ENCODE measurements at regions not wholly inside any gene's neighbourhood (a gene's known extent, or its start where the extent isn't known, plus 50 kb on each side); places are given as distances from the start of the nearest gene placed in this dataset.
"Not testable (repeated sequence)": the region's sequence is repeated elsewhere in the genome, so short reads cannot be mapped to it uniquely, and the experiment has no call there.

DNA sequence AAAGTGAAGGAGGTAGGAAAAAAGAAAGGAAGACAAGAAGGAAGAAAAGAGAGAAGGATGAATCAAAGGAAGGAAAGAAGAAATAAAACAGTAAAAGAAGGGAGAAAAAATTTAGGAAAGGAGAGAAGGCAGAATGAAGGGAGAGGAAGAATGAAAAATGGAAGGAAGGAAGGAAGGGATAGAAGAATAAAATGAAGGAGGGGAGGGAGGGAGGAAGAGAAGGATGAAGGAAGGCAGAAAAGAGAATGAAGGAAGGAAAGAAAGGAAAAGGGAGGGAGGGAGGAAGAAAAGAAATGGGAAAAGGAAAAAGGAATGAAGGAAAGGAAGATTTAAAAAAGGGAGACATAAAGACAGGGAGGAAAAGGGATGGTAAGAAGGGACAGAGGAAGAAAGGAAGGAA lies 393.7 kb upstream of the GRM7 start:
- no peak overlapping the region for H3K9ac ChIP-seq (ENCODE audit: low read length)

GRCh38 chr3:6468589-6468988 lies 392.3 kb upstream of the GRM7 start:
- Histone ChIP-seq H3K27ac (ENCODE audit: low read depth, low read length) (no peak overlapping the region), H3F3A (ENCODE audit: insufficient read depth) (no peaks in the 10 kb centered on the region), H3K27me3 (ENCODE audit: low read length) (no peaks in the 10 kb centered on the region), H3K9me3 (ENCODE audit: insufficient read depth, low read length) (no peaks in the 10 kb centered on the region), H2AFZ (ENCODE audit: low read depth, low read length, severe bottlenecking) (no peak overlapping the region), H3K36me3 (ENCODE audit: low read length) (no peaks in the 10 kb centered on the region), H4K20me1 (ENCODE audit: low read depth, low read length) (no peaks in the 10 kb centered on the region), H3K4me2 (ENCODE audit: low read depth, low read length, poor library complexity, severe bottlenecking) (no peak overlapping the region), H3K4me3 (ENCODE audit: insufficient read depth, low read length, poor library complexity, severe bottlenecking) (no peak overlapping the region), H3K79me2 (ENCODE audit: insufficient read depth, low read length) (no peaks in the 10 kb centered on the region), H3K9ac (ENCODE audit: low read length) (no peak overlapping the region), H3K9me2 (replicated peaks; ENCODE audit: insufficient read depth, low read length) (no peaks in the 10 kb centered on the region)
- TF ChIP-seq, protein P1, sequence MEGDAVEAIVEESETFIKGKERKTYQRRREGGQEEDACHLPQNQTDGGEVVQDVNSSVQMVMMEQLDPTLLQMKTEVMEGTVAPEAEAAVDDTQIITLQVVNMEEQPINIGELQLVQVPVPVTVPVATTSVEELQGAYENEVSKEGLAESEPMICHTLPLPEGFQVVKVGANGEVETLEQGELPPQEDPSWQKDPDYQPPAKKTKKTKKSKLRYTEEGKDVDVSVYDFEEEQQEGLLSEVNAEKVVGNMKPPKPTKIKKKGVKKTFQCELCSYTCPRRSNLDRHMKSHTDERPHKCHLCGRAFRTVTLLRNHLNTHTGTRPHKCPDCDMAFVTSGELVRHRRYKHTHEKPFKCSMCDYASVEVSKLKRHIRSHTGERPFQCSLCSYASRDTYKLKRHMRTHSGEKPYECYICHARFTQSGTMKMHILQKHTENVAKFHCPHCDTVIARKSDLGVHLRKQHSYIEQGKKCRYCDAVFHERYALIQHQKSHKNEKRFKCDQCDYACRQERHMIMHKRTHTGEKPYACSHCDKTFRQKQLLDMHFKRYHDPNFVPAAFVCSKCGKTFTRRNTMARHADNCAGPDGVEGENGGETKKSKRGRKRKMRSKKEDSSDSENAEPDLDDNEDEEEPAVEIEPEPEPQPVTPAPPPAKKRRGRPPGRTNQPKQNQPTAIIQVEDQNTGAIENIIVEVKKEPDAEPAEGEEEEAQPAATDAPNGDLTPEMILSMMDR (IDR thresholded peaks at IDR 0.05; ENCODE audit: insufficient read depth, low read length, poor library complexity, severe bottlenecking) = no peak
- TF ChIP-seq EZH2phosphoT487 (conservative IDR thresholded peaks at IDR 0.05; ENCODE audit: low read length) = no peak

More for the DNA sequence above, 393.7 kb upstream of the GRM7 start:
- no peaks in the 10 kb centered on the region for H3F3A ChIP-seq (ENCODE audit: insufficient read depth)
- no peak overlapping the region for H3K27ac ChIP-seq (ENCODE audit: low read depth, low read length)
- no peaks in the 10 kb centered on the region for H3K79me2 ChIP-seq (ENCODE audit: insufficient read depth, low read length)
- H3K4me3 ChIP-seq (ENCODE audit: insufficient read depth, low read length, poor library complexity, severe bottlenecking) = no peak overlapping the region
- no peaks in the 10 kb centered on the region for H3K36me3 ChIP-seq (ENCODE audit: low read length)
- no peaks in the 10 kb centered on the region for H4K20me1 ChIP-seq (ENCODE audit: low read depth, low read length)
- no peaks in the 10 kb centered on the region for H3K27me3 ChIP-seq (ENCODE audit: low read length)
- no peak for TF ChIP-seq EZH2phosphoT487 (conservative IDR thresholded peaks at IDR 0.05; ENCODE audit: low read length)
- TF ChIP-seq, protein P1 (IDR thresholded peaks at IDR 0.05; ENCODE audit: insufficient read depth, low read length, poor library complexity, severe bottlenecking) = no peak
- no peak overlapping the region for H3K4me2 ChIP-seq (ENCODE audit: low read depth, low read length, poor library complexity, severe bottlenecking)
- H2AFZ ChIP-seq (ENCODE audit: low read depth, low read length, severe bottlenecking) = no peak overlapping the region
- no peaks in the 10 kb centered on the region for H3K9me2 ChIP-seq (replicated peaks; ENCODE audit: insufficient read depth, low read length)
- H3K9me3 ChIP-seq (ENCODE audit: insufficient read depth, low read length) = no peaks in the 10 kb centered on the region

DNA sequence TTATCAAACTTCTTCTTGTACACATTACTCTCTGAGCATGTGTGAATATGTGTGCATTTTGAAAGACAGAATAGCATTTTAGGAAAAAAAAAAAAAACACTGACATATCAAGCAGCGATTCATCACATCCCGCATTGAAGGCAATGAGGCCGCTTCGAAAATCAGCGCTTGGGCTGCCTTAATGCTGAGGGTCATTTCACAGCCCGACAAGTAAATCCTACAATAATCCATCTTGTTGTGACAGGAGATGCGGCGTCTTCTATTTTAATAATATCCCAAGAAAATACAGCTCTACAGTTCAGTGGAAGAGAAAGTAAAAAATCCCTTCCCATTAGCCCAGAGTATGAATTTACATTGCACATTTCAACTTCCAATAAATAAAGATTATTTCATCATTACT lies 389.2 kb upstream of the GRM7 start:
- TF ChIP-seq EZH2phosphoT487 (conservative IDR thresholded peaks at IDR 0.05; ENCODE audit: low read length) = no peak
- TF ChIP-seq, protein P1 (IDR thresholded peaks at IDR 0.05; ENCODE audit: insufficient read depth, low read length, poor library complexity, severe bottlenecking) = no peak
- Histone ChIP-seq H3K27ac (ENCODE audit: low read depth, low read length) (no peak overlapping the region), H2AFZ (ENCODE audit: low read depth, low read length, severe bottlenecking) (no peak overlapping the region), H3F3A (ENCODE audit: insufficient read depth) (no peaks in the 10 kb centered on the region), H3K4me2 (ENCODE audit: low read depth, low read length, poor library complexity, severe bottlenecking) (no peak overlapping the region), H3K36me3 (ENCODE audit: low read length) (no peaks in the 10 kb centered on the region), H3K4me3 (ENCODE audit: insufficient read depth, low read length, poor library complexity, severe bottlenecking) (no peak overlapping the region), H3K27me3 (ENCODE audit: low read length) (no peaks in the 10 kb centered on the region), H3K9me2 (replicated peaks; ENCODE audit: insufficient read depth, low read length) (no peaks in the 10 kb centered on the region), H4K20me1 (ENCODE audit: low read depth, low read length) (no peaks in the 10 kb centered on the region), H3K9me3 (ENCODE audit: insufficient read depth, low read length) (no peaks in the 10 kb centered on the region), H3K79me2 (ENCODE audit: insufficient read depth, low read length) (no peaks in the 10 kb centered on the region), H3K9ac (ENCODE audit: low read length) (no peak overlapping the region)

GRCh38 chr3:6490487-6491327 lies 370.2 kb upstream of the GRM7 start:
- not testable (repeated sequence) for H3K9me2 ChIP-seq (replicated peaks; ENCODE audit: insufficient read depth, low read length); H3K4me2 ChIP-seq (ENCODE audit: low read depth, low read length, poor library complexity, severe bottlenecking); H3K9ac ChIP-seq (ENCODE audit: low read length); H3K9me3 ChIP-seq (ENCODE audit: insufficient read depth, low read length); H3K79me2 ChIP-seq (ENCODE audit: insufficient read depth, low read length); H3K4me3 ChIP-seq (ENCODE audit: insufficient read depth, low read length, poor library complexity, severe bottlenecking); H3F3A ChIP-seq (ENCODE audit: insufficient read depth); H3K36me3 ChIP-seq (ENCODE audit: low read length); H4K20me1 ChIP-seq (ENCODE audit: low read depth, low read length); H2AFZ ChIP-seq (ENCODE audit: low read depth, low read length, severe bottlenecking); H3K27ac ChIP-seq (ENCODE audit: low read depth, low read length); H3K27me3 ChIP-seq (ENCODE audit: low read length)
